ENCODE measurements at regions not wholly inside any gene's neighbourhood (a gene's known extent, or its start where the extent isn't known, plus 50 kb on each side); places are given as distances from the start of the nearest gene placed in this dataset.

GRCh38 chr17:79324194-79324593 is 249.6 kb downstream of the ENGASE start:
- no peak for TF ChIP-seq CTCF (IDR thresholded peaks at IDR 0.05)
- no peak for TF ChIP-seq POLR2A (IDR thresholded peaks at IDR 0.05)
- no peak for TF ChIP-seq EP300 (IDR thresholded peaks at IDR 0.05)
- Histone ChIP-seq H3K27ac (no peak overlapping the region), H3K4me3 (no peak overlapping the region), H3K4me1 (no peaks in the 10 kb centered on the region), H3K36me3 (no peaks in the 10 kb centered on the region), H3K27me3 (peaks cover 0 to 22% of the 10 kb centered on the region in 2 donors), H3K9me3 (no peaks in the 10 kb centered on the region)
- no peak for DNase-seq (ENCODE audit: low spot score in 2 of 2)
- 68 to 70% methylated on average over 4 to 5 of the region's 5 CpGs for WGBS, 2 donors

GRCh38 chr17:79323566-79323965 is 248.9 kb downstream of the ENGASE start:
- H3K27me3 ChIP-seq: peaks cover 0 to 16% of the 10 kb centered on the region in 2 donors
- no peak for DNase-seq (ENCODE audit: low spot score in 2 of 2)
- no peak overlapping the region for H3K27ac ChIP-seq
- no peak overlapping the region for H3K4me3 ChIP-seq
- H3K9me3 ChIP-seq: no peaks in the 10 kb centered on the region
- no peaks in the 10 kb centered on the region for H3K4me1 ChIP-seq
- TF ChIP-seq EP300 (IDR thresholded peaks at IDR 0.05) (no peak), CTCF (IDR thresholded peaks at IDR 0.05) (no peak), POLR2A (IDR thresholded peaks at IDR 0.05) (no peak)
- WGBS, 2 donors: 74 to 76% methylated on average over 10 of the region's 10 CpGs
- no peaks in the 10 kb centered on the region for H3K36me3 ChIP-seq

- H3K9me3 ChIP-seq: no peaks in the 10 kb centered on the region
- H3K36me3 ChIP-seq: no peaks in the 10 kb centered on the region
- TF ChIP-seq CTCF (IDR thresholded peaks at IDR 0.05): no peak
- TF ChIP-seq EP300 (IDR thresholded peaks at IDR 0.05): no peak
- TF ChIP-seq POLR2A (IDR thresholded peaks at IDR 0.05): no peak
- WGBS, 2 donors: 73 to 75% methylated on average over 13 to 14 of the region's 14 CpGs
- H3K27me3 ChIP-seq: peaks cover 0 to 16% of the 10 kb centered on the region in 2 donors
- no peak for DNase-seq (ENCODE audit: low spot score in 2 of 2)
- no peak overlapping the region for H3K4me3 ChIP-seq
- no peaks in the 10 kb centered on the region for H3K4me1 ChIP-seq
- no peak overlapping the region for H3K27ac ChIP-seq
Observed at GRCh38 chr17:79322211-79323123, 247.8 kb downstream of the ENGASE start.

GRCh38 chr17:79320331-79320730 is 245.7 kb downstream of the ENGASE start:
- Histone ChIP-seq H3K4me3 (no peak overlapping the region), H3K27me3 (peaks cover 0 to 31% of the 10 kb centered on the region in 2 donors), H3K4me1 (no peaks in the 10 kb centered on the region), H3K36me3 (no peaks in the 10 kb centered on the region), H3K27ac (no peak overlapping the region), H3K9me3 (no peaks in the 10 kb centered on the region)
- no peak for TF ChIP-seq EP300 (IDR thresholded peaks at IDR 0.05)
- TF ChIP-seq CTCF (IDR thresholded peaks at IDR 0.05): no peak
- no peak for TF ChIP-seq POLR2A (IDR thresholded peaks at IDR 0.05)
- no peak for DNase-seq (ENCODE audit: low spot score in 2 of 2)
- 65 to 78% methylated on average over 7 of the region's 7 CpGs for WGBS, 2 donors

GRCh38 chr17:79317916-79318315 is 243.3 kb downstream of the ENGASE start:
- H3K4me3 ChIP-seq: no peak overlapping the region
- no peak for DNase-seq (ENCODE audit: low spot score in 2 of 2)
- H3K4me1 ChIP-seq: no peaks in the 10 kb centered on the region
- H3K27ac ChIP-seq: no peak overlapping the region
- no peaks in the 10 kb centered on the region for H3K36me3 ChIP-seq
- WGBS, 2 donors: 78 to 85% methylated on average over 5 of the region's 5 CpGs
- H3K27me3 ChIP-seq: peaks cover 0 to 55% of the 10 kb centered on the region in 2 donors
- TF ChIP-seq POLR2A (IDR thresholded peaks at IDR 0.05) (no peak), EP300 (IDR thresholded peaks at IDR 0.05) (no peak), CTCF (IDR thresholded peaks at IDR 0.05) (no peak)
- H3K9me3 ChIP-seq: no peaks in the 10 kb centered on the region

Measured in tibial nerve (tissue), 4 donors.